NB4 (cell line): ENCODE measurements at regions not wholly inside any gene's neighbourhood (a gene's known extent, or its start where the extent isn't known, plus 50 kb on each side); places are given as distances from the start of the nearest gene placed in this dataset.

Experiments
- DNase-seq: peaks from one replicate; pipeline ENCODE4 v3.0.0; 2010; ENCODE audit warnings: low read depth
- H3K4me3 ChIP-seq: one replicate; pipeline ENCODE4 v1.5.1; 2011; ENCODE audit warnings: mild to moderate bottlenecking, low read depth, low read length, moderate library complexity
- CTCF ChIP-seq: IDR thresholded peaks from one replicate; pipeline ENCODE4 v1.5.1; 2012; ENCODE audit warnings: low read depth, low read length
- MAX ChIP-seq: IDR thresholded peaks from 2 replicates; pipeline ENCODE4 v1.6.1; 2011; ENCODE audit warnings: low read depth, low read length
- MYC ChIP-seq: IDR thresholded peaks from 2 replicates; pipeline ENCODE4 v1.6.1; 2011; ENCODE audit warnings: low read depth, low read length
- POLR2A ChIP-seq: IDR thresholded peaks from 2 replicates; pipeline ENCODE4 v1.6.1; 2011; ENCODE audit warnings: mild to moderate bottlenecking; ENCODE audit not compliant: insufficient read length; ENCODE audit errors: extremely low read depth

DNA sequence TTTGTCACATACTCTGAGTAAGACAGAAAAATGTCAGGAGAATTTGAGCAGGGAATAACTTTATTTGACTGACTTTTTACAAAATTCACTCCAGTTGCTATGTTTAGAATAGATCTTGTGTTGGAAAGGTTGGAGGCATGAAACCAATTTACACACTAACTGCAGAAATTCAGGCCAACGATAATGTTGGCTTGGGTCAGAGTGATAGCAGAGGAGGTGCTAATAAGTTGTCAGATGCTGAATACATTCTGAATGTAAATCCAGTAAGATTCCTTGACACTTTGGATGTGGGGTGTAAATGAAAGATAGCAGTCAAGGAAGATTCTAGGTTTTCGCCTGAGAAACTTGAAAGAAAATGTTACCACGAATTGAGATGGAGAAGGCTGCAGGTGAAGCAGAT, 502.5 kb upstream of the GHITM start:
- DNase-seq = no peak
- no peak for TF ChIP-seq POLR2A
- TF ChIP-seq CTCF = no peak
- no peak for TF ChIP-seq MYC
- TF ChIP-seq MAX = no peak
- H3K4me3 ChIP-seq = no peak overlapping the region

GRCh38 chr10:83647526-83647925, 491.8 kb upstream of the GHITM start:
- no peak overlapping the region for H3K4me3 ChIP-seq
- DNase-seq = no peak
- TF ChIP-seq POLR2A (no peak), MYC (no peak), MAX (no peak)

GRCh38 chr10:83648201-83648600, 491.1 kb upstream of the GHITM start:
- no peak for DNase-seq

GRCh38 chr10:83649471-83649870, 489.8 kb upstream of the GHITM start:
- H3K4me3 ChIP-seq = no peak overlapping the region
- no peak for DNase-seq
- TF ChIP-seq MYC (no peak), MAX (no peak), CTCF (no peak), POLR2A (no peak)

More at GRCh38 chr10:83648201-83648600, 491.1 kb upstream of the GHITM start:
- TF ChIP-seq CTCF (no peak), POLR2A (no peak), MAX (no peak), MYC (no peak)
- no peak overlapping the region for H3K4me3 ChIP-seq

DNA sequence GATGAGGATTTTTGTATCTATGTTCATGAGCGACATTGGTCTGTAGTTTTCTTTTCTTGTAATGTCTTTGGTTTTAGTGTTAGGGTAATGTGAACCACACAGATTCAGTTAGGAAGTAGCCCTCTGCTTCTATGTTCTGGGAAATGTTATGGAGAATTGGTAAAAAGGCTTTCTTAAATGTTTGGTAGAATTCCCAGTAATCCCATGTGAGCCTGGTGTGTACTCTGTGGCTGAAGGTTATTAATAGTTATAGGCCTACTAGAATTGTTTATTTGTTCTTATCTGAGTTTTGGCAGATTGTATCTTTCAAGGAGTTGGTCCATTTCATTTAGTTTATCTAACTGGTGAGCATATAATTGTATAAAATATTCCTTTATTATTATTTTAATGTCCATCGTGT, 484.6 kb upstream of the GHITM start:
- DNase-seq = no peak

More for the DNA sequence above, 484.6 kb upstream of the GHITM start:
- H3K4me3 ChIP-seq = no peak overlapping the region
- TF ChIP-seq MYC (no peak), POLR2A (no peak), CTCF (no peak), MAX (no peak)
